ENCODE measurements at regions not wholly inside any gene's neighbourhood (a gene's known extent, or its start where the extent isn't known, plus 50 kb on each side); places are given as distances from the start of the nearest gene placed in this dataset.
"Not testable (repeated sequence)": the region's sequence is repeated elsewhere in the genome, so short reads cannot be mapped to it uniquely, and the experiment has no call there.

GRCh38 chr5:62184444-62184843 is 121.6 kb upstream of the KIF2A start:
- H3K4me3 ChIP-seq (ENCODE audit: low read depth, poor library complexity, severe bottlenecking), result no peak overlapping the region
- TF ChIP-seq CTCF (IDR thresholded peaks at IDR 0.05), result no peak
- no peak for TF ChIP-seq POLR2A (IDR thresholded peaks at IDR 0.05)
- intact Hi-C loops (cut with DNase I; ENCODE audit: low total_unique reads), result no loop called here
- DNase-seq (ENCODE audit: low spot score in 2 of 2), result no peak
- WGBS, 2 donors, result 65 to 82% methylated on average over 1 of the region's 1 CpG

- 59 to 78% methylated on average over 2 of the region's 2 CpGs for WGBS, 2 donors
Measured at GRCh38 chr5:62190173-62190572, 115.8 kb upstream of the KIF2A start.

GRCh38 chr5:62190931-62191330 is 115.1 kb upstream of the KIF2A start:
- WGBS, 2 donors, result 0 to 43% methylated on average over 1 of the region's 1 CpG
- intact Hi-C loops (cut with DNase I; ENCODE audit: low total_unique reads), result no loop called here
- no peak overlapping the region for H3K4me3 ChIP-seq (ENCODE audit: low read depth, poor library complexity, severe bottlenecking)
- TF ChIP-seq CTCF (IDR thresholded peaks at IDR 0.05) (no peak), POLR2A (IDR thresholded peaks at IDR 0.05) (no peak)
- DNase-seq (ENCODE audit: low spot score in 2 of 2), result no peak

More at GRCh38 chr5:62190173-62190572, 115.8 kb upstream of the KIF2A start:
- H3K4me3 ChIP-seq (ENCODE audit: low read depth, poor library complexity, severe bottlenecking), result no peak overlapping the region
- intact Hi-C loops (cut with DNase I; ENCODE audit: low total_unique reads), result no loop called here
- DNase-seq (ENCODE audit: low spot score in 2 of 2), result no peak
- TF ChIP-seq POLR2A (IDR thresholded peaks at IDR 0.05) (no peak), CTCF (IDR thresholded peaks at IDR 0.05) (no peak)

GRCh38 chr5:62192958-62193357 is 113.0 kb upstream of the KIF2A start:
- no peak overlapping the region for H3K4me3 ChIP-seq (ENCODE audit: low read depth, poor library complexity, severe bottlenecking)
- no peak for DNase-seq (ENCODE audit: low spot score in 2 of 2)
- TF ChIP-seq CTCF (IDR thresholded peaks at IDR 0.05), result no peak
- TF ChIP-seq POLR2A (IDR thresholded peaks at IDR 0.05), result no peak
- intact Hi-C loops (cut with DNase I; ENCODE audit: low total_unique reads), result no loop called here
- WGBS, 2 donors, result 30 to 35% methylated on average over 1 of the region's 1 CpG

GRCh38 chr5:62196532-62196931 is 109.5 kb upstream of the KIF2A start:
- WGBS, 2 donors, result 73 to 75% methylated on average over 5 of the region's 5 CpGs
- H3K4me3 ChIP-seq (ENCODE audit: low read depth, poor library complexity, severe bottlenecking); intact Hi-C loops (cut with DNase I; ENCODE audit: low total_unique reads); DNase-seq (ENCODE audit: low spot score in 2 of 2): not testable (repeated sequence)

- TF ChIP-seq POLR2A (IDR thresholded peaks at IDR 0.05) (no peak), CTCF (IDR thresholded peaks at IDR 0.05) (no peak)
- intact Hi-C loops (cut with DNase I; ENCODE audit: low total_unique reads), result no loop called here
- WGBS, 2 donors, result 82 to 87% methylated on average over 2 of the region's 2 CpGs
- no peak overlapping the region for H3K4me3 ChIP-seq (ENCODE audit: low read depth, poor library complexity, severe bottlenecking)
- no peak for DNase-seq (ENCODE audit: low spot score in 2 of 2)
Measured at GRCh38 chr5:62197697-62198096, 108.3 kb upstream of the KIF2A start.

All from lower leg skin (tissue), 4 donors.